ENCODE measurements at regions not wholly inside any gene's neighbourhood (a gene's known extent, or its start where the extent isn't known, plus 50 kb on each side); places are given as distances from the start of the nearest gene placed in this dataset.

- H3K4me3 ChIP-seq (ENCODE audit: low read depth, low read length): no peak overlapping the region
- TF ChIP-seq PRDM1 (tag by site-specific recombination; IDR thresholded peaks at IDR 0.05) (no peak), ZBTB6 (tag by site-specific recombination; IDR thresholded peaks at IDR 0.05) (no peak), ZNF146 (tag by site-specific recombination; IDR thresholded peaks at IDR 0.05) (no peak), AEBP2 (tag by site-specific recombination; IDR thresholded peaks at IDR 0.05; ENCODE audit: borderline replicate concordance) (no peak), ZNF324 (tag by site-specific recombination; IDR thresholded peaks at IDR 0.05) (no peak), ZBTB17 (tag by site-specific recombination; IDR thresholded peaks at IDR 0.05) (no peak), ZNF544 (tag by site-specific recombination; IDR thresholded peaks at IDR 0.05) (no peak), ZNF514 (tag by site-specific recombination; IDR thresholded peaks at IDR 0.05) (no peak), ZNF776 (tag by site-specific recombination; IDR thresholded peaks at IDR 0.05; ENCODE audit: borderline replicate concordance) (no peak), ZNF548 (tag by site-specific recombination; IDR thresholded peaks at IDR 0.05) (no peak), ZNF555 (tag by site-specific recombination; conservative IDR thresholded peaks at IDR 0.05) (no peak), ZNF416 (tag by site-specific recombination; IDR thresholded peaks at IDR 0.05) (no peak), ZNF114 (tag by site-specific recombination; IDR thresholded peaks at IDR 0.05) (no peak), GLIS2 (tag by site-specific recombination; IDR thresholded peaks at IDR 0.05) (no peak), ZNF623 (tag by site-specific recombination; IDR thresholded peaks at IDR 0.05) (no peak), ZNF398 (tag by site-specific recombination; IDR thresholded peaks at IDR 0.05) (no peak), BCL11B (tag by site-specific recombination; IDR thresholded peaks at IDR 0.05; ENCODE audit: low read depth) (no peak)
- peaks cover 4% of the 10 kb centered on the region; the same call in 1 of the 2 replicates for H3K4me1 ChIP-seq (ENCODE audit: control insufficient read depth, insufficient read depth, low read length)
- no peaks in the 10 kb centered on the region for H3K36me3 ChIP-seq (ENCODE audit: control insufficient read depth in 2 of 2, insufficient read depth in 1 of 2, low read length in 2 of 2)
- POLR2A ChIA-PET: no interaction called here
- CTCF ChIA-PET: no interaction called here
- H3K9me3 ChIP-seq (ENCODE audit: control insufficient read depth, insufficient read depth, low read depth, low read length): no peaks in the 10 kb centered on the region
- no peak overlapping the region for H3K27ac ChIP-seq (ENCODE audit: extremely low read depth, low read depth, low read length)
Measured at GRCh38 chr1:223490256-223490655, 97.0 kb downstream of the CCDC185 start.

Measured in HEK293 (cell line).